ENCODE measurements at regions not wholly inside any gene's neighbourhood (a gene's known extent, or its start where the extent isn't known, plus 50 kb on each side); places are given as distances from the start of the nearest gene placed in this dataset.

DNA sequence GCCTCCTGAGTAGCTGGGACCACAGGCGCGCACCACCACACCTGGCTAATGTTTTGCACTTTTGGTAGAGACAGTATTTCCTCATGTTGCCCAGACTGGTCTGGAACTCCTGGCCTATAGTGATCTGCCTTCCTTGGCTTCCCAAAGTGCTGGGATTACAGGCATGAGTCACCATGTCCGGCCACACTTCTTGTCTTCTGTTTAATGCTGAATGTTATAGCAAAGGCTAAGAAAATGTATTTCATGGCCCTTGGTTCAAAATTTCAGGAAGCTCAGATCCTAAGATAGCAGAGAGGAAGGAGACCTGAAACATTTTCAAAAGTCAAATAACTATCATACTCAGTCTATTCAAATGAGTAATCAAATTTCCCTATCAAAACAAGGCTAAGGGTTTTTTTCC is 229.6 kb downstream of the BAMBI start:
- TF ChIP-seq EZH2 (IDR thresholded peaks at IDR 0.05) = no peak
- no peak for TF ChIP-seq FOXP2 (optimal IDR thresholded peaks at IDR 0.05; ENCODE audit: control extremely low read depth, extremely low read length, insufficient read depth)
